Stomach (tissue), 8 donors: ENCODE measurements at regions not wholly inside any gene's neighbourhood (a gene's known extent, or its start where the extent isn't known, plus 50 kb on each side); places are given as distances from the start of the nearest gene placed in this dataset.

Experiments used
- DNase-seq, 2 donors: peaks; one replicate each; pipeline versions ENCODE4 v3.0.0 to v3.0.0-alpha.2; 2013 to 2019
- H3K27ac ChIP-seq, 5 donors: fragments of 200-600 bp in 4 of 5; sonication (generic) in 4 of 5; one replicate each; pipeline ENCODE4 v1.5.1; 2013 to 2019; ENCODE audit warnings: mild to moderate bottlenecking in 1 of 5, moderate library complexity in 1 of 5
- H3K27me3 ChIP-seq, 3 donors: fragments of 200-600 bp; sonication (generic); one replicate each; pipeline ENCODE4 v1.5.1; 2017 to 2019; ENCODE audit warnings: mixed run types in 1 of 3
- H3K36me3 ChIP-seq, 4 donors: fragments of 200-600 bp; sonication (generic); 1 replicate in 3 of 4; 2 replicates in 1 of 4; pipeline ENCODE4 v1.5.1; 2016 to 2019
- H3K4me1 ChIP-seq, 4 donors: fragments of 200-600 bp; sonication (generic); one replicate each; pipeline ENCODE4 v1.5.1; 2016 to 2019
- H3K4me3 ChIP-seq, 4 donors: fragments of 200-600 bp; sonication (generic) in 3 of 4; one replicate each; pipeline ENCODE4 v1.5.1; 2016 to 2019; ENCODE audit warnings: mild to moderate bottlenecking in 1 of 4
- H3K9me3 ChIP-seq, 4 donors: fragments of 200-600 bp; sonication (generic); one replicate each; pipeline ENCODE4 v1.5.1; 2016 to 2019
- CTCF ChIP-seq, 7 experiments: fragments of 450-650 bp in 4 of 7; fragments of 200-600 bp in 3 of 7; sonication (generic) in 3 of 7; IDR thresholded peaks; one replicate each; pipeline ENCODE4 v1.5.1; 2016 to 2019; ENCODE audit warnings: antibody characterized with exemption in 7 of 7, control low read depth in 2 of 7, mild to moderate bottlenecking in 1 of 7
- EP300 ChIP-seq: sonication (generic); formaldehyde crosslinking; IDR thresholded peaks from one replicate; pipeline ENCODE4 v1.6.1; 2017; ENCODE audit warnings: antibody characterized with exemption
- POLR2A ChIP-seq, 4 donors: fragments of 450-650 bp; IDR thresholded peaks; one replicate each; pipeline ENCODE4 v1.6.1; 2016; ENCODE audit warnings: antibody characterized with exemption in 4 of 4, control low read depth in 2 of 4, mild to moderate bottlenecking in 1 of 4, moderate library complexity in 1 of 4
- POLR2AphosphoS5 ChIP-seq, 3 donors: sonication (generic); formaldehyde crosslinking; IDR thresholded peaks; one replicate each; pipeline ENCODE4 v1.6.1; 2016; ENCODE audit warnings: antibody characterized with exemption in 3 of 3
- WGBS, 5 donors: extraction: QIAGEN DNeasy Blood & Tissue Kit in 3 of 5; methylation state at CpG; one replicate each; pipeline versions ENCODE4 v1.1.5 to v1.1.7; 2013 to 2018; 5-methylcytosine and 5-hydroxymethylcytosine counted together
- intact Hi-C: fragments of 100-400 bp; cut with DNase I; formaldehyde crosslinking; loops from one replicate; pipeline ENCODE4 v1.15.1; 2023; ENCODE audit warnings: low total_unique reads
- donor health status: healthy with polysubstance abuse.
- donor health status: Bipolar disorder and iron deficiency.
- donor health status: healthy.

DNA sequence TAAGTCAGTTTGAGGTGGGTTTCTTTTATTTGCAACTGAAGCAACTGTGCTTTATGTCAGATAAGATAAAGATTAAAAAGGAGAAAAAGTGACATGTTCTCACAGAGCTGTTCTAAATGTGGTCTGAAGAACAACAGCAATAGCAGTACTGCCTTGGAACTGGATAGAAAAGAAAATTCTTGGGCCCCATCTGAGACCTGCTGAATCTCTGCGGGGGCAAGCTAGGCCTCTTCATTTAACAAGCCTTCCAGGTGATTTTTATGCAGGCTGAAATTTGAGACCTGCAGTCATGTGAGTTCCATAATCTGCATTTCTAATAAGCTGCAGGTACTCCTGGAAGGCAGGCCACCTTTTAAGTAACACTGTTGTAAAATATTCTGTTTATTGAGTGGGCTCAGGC, 91.4 kb upstream of the CTSC start:
- intact Hi-C loops, result no loop called here
- no peaks in the 10 kb centered on the region for H3K27me3 ChIP-seq

GRCh38 chr11:88427719-88428118, 90.2 kb upstream of the CTSC start:
- Histone ChIP-seq H3K4me1 (no peaks in the 10 kb centered on the region), H3K4me3 (no peak overlapping the region), H3K27ac (no peak overlapping the region), H3K9me3 (no peaks in the 10 kb centered on the region), H3K27me3 (no peaks in the 10 kb centered on the region), H3K36me3 (no peaks in the 10 kb centered on the region)
- intact Hi-C loops, result no loop called here
- TF ChIP-seq POLR2AphosphoS5 (IDR thresholded peaks at IDR 0.05) (no peak), POLR2A (IDR thresholded peaks at IDR 0.05) (no peak), EP300 (no peak), CTCF (IDR thresholded peaks at IDR 0.05) (no peak)
- no peak for DNase-seq
- WGBS, 5 donors, result 86 to 94% (median 93%) methylated on average over 2 of the region's 2 CpGs

More for the DNA sequence above, 91.4 kb upstream of the CTSC start:
- no peak overlapping the region for H3K4me3 ChIP-seq
- WGBS, 5 donors, result 50 to 67% (median 59%) methylated on average over 1 of the region's 1 CpG
- H3K36me3 ChIP-seq, result no peaks in the 10 kb centered on the region
- H3K27ac ChIP-seq, result no peak overlapping the region
- DNase-seq, result no peak
- TF ChIP-seq POLR2A (IDR thresholded peaks at IDR 0.05), result no peak
- TF ChIP-seq POLR2AphosphoS5 (IDR thresholded peaks at IDR 0.05), result no peak
- no peak for TF ChIP-seq CTCF (IDR thresholded peaks at IDR 0.05)
- TF ChIP-seq EP300, result no peak
- H3K4me1 ChIP-seq, result no peaks in the 10 kb centered on the region
- H3K9me3 ChIP-seq, result no peaks in the 10 kb centered on the region

DNA sequence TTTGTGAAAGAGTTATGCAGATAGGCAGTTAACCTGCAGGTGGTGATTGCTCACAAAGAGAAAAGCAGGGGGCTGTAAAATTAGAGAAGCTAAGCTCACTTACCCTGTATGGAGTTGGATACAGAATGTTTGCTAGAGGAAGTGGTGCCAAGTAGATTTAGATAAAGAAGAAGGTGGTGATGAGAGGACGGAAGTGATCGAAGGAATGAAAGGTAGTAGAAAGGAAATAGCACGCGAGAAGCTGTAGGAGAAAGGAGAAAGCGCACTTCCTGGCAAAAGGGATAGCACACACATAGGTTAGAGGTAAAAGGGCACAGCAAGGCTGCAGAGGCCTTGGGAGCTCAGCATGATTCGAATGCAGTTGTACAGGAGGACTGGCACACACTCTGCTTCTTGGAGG, 87.3 kb upstream of the CTSC start:
- Histone ChIP-seq H3K27ac (no peak overlapping the region), H3K9me3 (no peaks in the 10 kb centered on the region), H3K4me1 (peaks cover 0 to 13% (median 4%) of the 10 kb centered on the region in 4 donors), H3K36me3 (no peaks in the 10 kb centered on the region), H3K4me3 (no peak overlapping the region), H3K27me3 (no peaks in the 10 kb centered on the region)
- no peak for DNase-seq
- intact Hi-C loops, result no loop called here
- TF ChIP-seq EP300, result no peak
- no peak for TF ChIP-seq CTCF (IDR thresholded peaks at IDR 0.05)
- no peak for TF ChIP-seq POLR2A (IDR thresholded peaks at IDR 0.05)
- TF ChIP-seq POLR2AphosphoS5 (IDR thresholded peaks at IDR 0.05), result no peak
- WGBS, 5 donors, result 83 to 88% (median 84%) methylated on average over 6 of the region's 6 CpGs

GRCh38 chr11:88421530-88421929, 84.0 kb upstream of the CTSC start:
- WGBS, 5 donors, result 30 to 52% (median 42%) methylated on average over 1 of the region's 1 CpG
- no peaks in the 10 kb centered on the region for H3K36me3 ChIP-seq
- H3K4me1 ChIP-seq, result peaks cover 0 to 22% (median 11%) of the 10 kb centered on the region in 4 donors
- peak overlapping the region in 2 of 5 donors; percentile 59 to 68 for H3K27ac ChIP-seq
- TF ChIP-seq POLR2AphosphoS5 (IDR thresholded peaks at IDR 0.05) (no peak), EP300 (no peak), CTCF (IDR thresholded peaks at IDR 0.05) (no peak), POLR2A (IDR thresholded peaks at IDR 0.05) (no peak)
- peak in 1 of 2 donors; percentile 58 for DNase-seq
- H3K27me3 ChIP-seq, result no peaks in the 10 kb centered on the region
- intact Hi-C loops, result no loop called here
- no peaks in the 10 kb centered on the region for H3K9me3 ChIP-seq
- H3K4me3 ChIP-seq, result no peak overlapping the region
